GM06990 (cell line): ENCODE measurements at regions not wholly inside any gene's neighbourhood (a gene's known extent, or its start where the extent isn't known, plus 50 kb on each side); places are given as distances from the start of the nearest gene placed in this dataset.

Source experiments
- DNase-seq: peaks from one replicate; pipeline ENCODE4 v3.0.0-alpha.2; 2011; ENCODE audit not compliant: insufficient read length; ENCODE audit errors: extremely low read depth
- H3K27me3 ChIP-seq: replicated peaks from 2 replicates; pipeline ENCODE4 v1.6.0; 2011; ENCODE audit warnings: low read length; ENCODE audit not compliant: control insufficient read depth, insufficient read depth
- H3K36me3 ChIP-seq: 2 replicates; pipeline ENCODE4 v1.5.1; 2011; ENCODE audit warnings: low read length; ENCODE audit not compliant: control insufficient read depth, insufficient read depth
- H3K4me3 ChIP-seq: replicated peaks from 2 replicates; pipeline ENCODE4 v1.5.1; 2011; ENCODE audit warnings: low read depth, mild to moderate bottlenecking, control low read depth, low read length
- CTCF ChIP-seq: IDR thresholded peaks from 2 replicates; pipeline ENCODE4 v1.5.1; 2011; ENCODE audit warnings: low read length, control low read depth, mild to moderate bottlenecking, inconsistent platforms; ENCODE audit not compliant: insufficient read depth, poor library complexity, severe bottlenecking

- no peak for TF ChIP-seq CTCF
- H3K36me3 ChIP-seq = no peaks in the 10 kb centered on the region
- no peaks in the 10 kb centered on the region for H3K27me3 ChIP-seq
- H3K4me3 ChIP-seq = no peak overlapping the region
- DNase-seq = no peak
These were observed 807.4 kb upstream of the CITED2 start for GRCh38 chr6:140181876-140182275.

- DNase-seq = no peak
- no peak for TF ChIP-seq CTCF
- Histone ChIP-seq H3K36me3 (no peaks in the 10 kb centered on the region), H3K4me3 (no peak overlapping the region), H3K27me3 (no peaks in the 10 kb centered on the region)
These were observed 805.9 kb upstream of the CITED2 start for GRCh38 chr6:140180306-140180705.

- H3K4me3 ChIP-seq = no peak overlapping the region
- no peaks in the 10 kb centered on the region for H3K27me3 ChIP-seq
- no peak for TF ChIP-seq CTCF
- H3K36me3 ChIP-seq = no peaks in the 10 kb centered on the region
- DNase-seq = no peak
These were observed 804.5 kb upstream of the CITED2 start for GRCh38 chr6:140178935-140179334.

- no peak for DNase-seq
- no peaks in the 10 kb centered on the region for H3K27me3 ChIP-seq
- H3K36me3 ChIP-seq = no peaks in the 10 kb centered on the region
- H3K4me3 ChIP-seq = no peak overlapping the region
- no peak for TF ChIP-seq CTCF
These were observed 804.1 kb upstream of the CITED2 start for GRCh38 chr6:140178520-140178919.

- DNase-seq = no peak
- no peak for TF ChIP-seq CTCF
- Histone ChIP-seq H3K27me3 (no peaks in the 10 kb centered on the region), H3K4me3 (no peak overlapping the region), H3K36me3 (no peaks in the 10 kb centered on the region)
These were observed 801.9 kb upstream of the CITED2 start for GRCh38 chr6:140176306-140176705.

- DNase-seq = no peak
- H3K27me3 ChIP-seq = no peaks in the 10 kb centered on the region
- H3K36me3 ChIP-seq = no peaks in the 10 kb centered on the region
- H3K4me3 ChIP-seq = no peak overlapping the region
- no peak for TF ChIP-seq CTCF
These were observed 801.0 kb upstream of the CITED2 start for GRCh38 chr6:140175486-140175885.
